HG02852 (cell line): ENCODE measurements at regions not wholly inside any gene's neighbourhood (a gene's known extent, or its start where the extent isn't known, plus 50 kb on each side); places are given as distances from the start of the nearest gene placed in this dataset.
"Not testable (repeated sequence)": the region's sequence is repeated elsewhere in the genome, so short reads cannot be mapped to it uniquely, and the experiment has no call there.

ENCODE experiments used
- ATAC-seq: cut with Tn5 transposase; IDR thresholded peaks from one replicate; pipeline ENCODE4 v1.9.1; 2021; ENCODE audit warnings: mild to moderate bottlenecking, moderate library complexity; ENCODE audit not compliant: unreplicated experiment

GRCh38 chr11:80748207-80748925, 1307.5 kb upstream of the TENM4 start:
- no peak for ATAC-seq

- ATAC-seq = no peak
These were observed 1305.5 kb upstream of the TENM4 start for GRCh38 chr11:80746300-80746699.

GRCh38 chr11:80745416-80745815, 1304.6 kb upstream of the TENM4 start:
- no peak for ATAC-seq

- ATAC-seq = no peak
These were observed 1293.0 kb upstream of the TENM4 start for GRCh38 chr11:80733790-80734189.

- ATAC-seq = no peak
These were observed 1292.5 kb upstream of the TENM4 start for GRCh38 chr11:80733361-80733760.

GRCh38 chr11:80727315-80727714, 1286.5 kb upstream of the TENM4 start:
- ATAC-seq = peak; percentile 77

- no peak for ATAC-seq
These were observed 1285.4 kb upstream of the TENM4 start for GRCh38 chr11:80726236-80726635.

GRCh38 chr11:80724366-80724765, 1283.5 kb upstream of the TENM4 start:
- no peak for ATAC-seq

- ATAC-seq = no peak
These were observed 1281.8 kb upstream of the TENM4 start for GRCh38 chr11:80722629-80723028.

GRCh38 chr11:80720295-80720694, 1279.5 kb upstream of the TENM4 start:
- ATAC-seq = no peak

- ATAC-seq = no peak
These were observed 1278.4 kb upstream of the TENM4 start for GRCh38 chr11:80719292-80719646.

GRCh38 chr11:80718611-80719291, 1277.9 kb upstream of the TENM4 start:
- ATAC-seq = no peak

GRCh38 chr11:80702264-80702663, 1261.4 kb upstream of the TENM4 start:
- no peak for ATAC-seq

GRCh38 chr11:80700386-80700785, 1259.6 kb upstream of the TENM4 start:
- ATAC-seq = no peak

- ATAC-seq = not testable (repeated sequence)
These were observed 1258.8 kb upstream of the TENM4 start for GRCh38 chr11:80699406-80700177.

- no peak for ATAC-seq
These were observed 1257.8 kb upstream of the TENM4 start for GRCh38 chr11:80698637-80699036.

- no peak for ATAC-seq
These were observed 1253.6 kb upstream of the TENM4 start for GRCh38 chr11:80694385-80694784.

- ATAC-seq = no peak
These were observed 1247.1 kb upstream of the TENM4 start for GRCh38 chr11:80687941-80688340.

- ATAC-seq = no peak
These were observed 1246.1 kb upstream of the TENM4 start for GRCh38 chr11:80686889-80687288.

GRCh38 chr11:80673566-80673965, 1232.7 kb upstream of the TENM4 start:
- no peak for ATAC-seq

GRCh38 chr11:80669620-80670019, 1228.8 kb upstream of the TENM4 start:
- ATAC-seq = no peak

- no peak for ATAC-seq
These were observed 1227.2 kb upstream of the TENM4 start for GRCh38 chr11:80668039-80668438.
